ENCODE measurements at regions not wholly inside any gene's neighbourhood (a gene's known extent, or its start where the extent isn't known, plus 50 kb on each side); places are given as distances from the start of the nearest gene placed in this dataset.
A peak's percentile ranks its signal among the peaks of the same experiment; 100 is the strongest.

- H3K4me1 ChIP-seq (ENCODE audit: control insufficient read depth, insufficient read depth, low read length), result peaks cover 14% of the 10 kb centered on the region
- H3K36me3 ChIP-seq (ENCODE audit: control insufficient read depth, insufficient read depth, low read length), result no peaks in the 10 kb centered on the region
- H3K9ac ChIP-seq (ENCODE audit: low read depth, low read length), result no peak overlapping the region
- CTCF ChIA-PET, result no interaction called here
- 0 out of 4 replicates have a peak, but pooled peaks cover 0 to 3% of the 10 kb centered on the region in 2 experiments for H3K79me1 ChIP-seq (ENCODE audit: low read depth in 1 of 2, low read length in 2 of 2)
- H2BK15ac ChIP-seq (ENCODE audit: low read depth, low read length), result no peak overlapping the region; the same call in 1 of the 3 replicates
- no TSS peak for BruUV-seq (replicated peaks)
- no peak for TF ChIP-seq RCOR1 (IDR thresholded peaks at IDR 0.05; ENCODE audit: insufficient replicate concordance, low read length)
- H2AK9ac ChIP-seq (replicated peaks; ENCODE audit: low read depth, low read length, poor library complexity), result no peak overlapping the region
- H2AK5ac ChIP-seq (ENCODE audit: low read depth, low read length), result peak overlapping the region; percentile 56; the same call in 1 of the 2 replicates
- H4K8ac ChIP-seq (ENCODE audit: low read depth in 2 of 2, low read length in 2 of 2), result peak overlapping the region in 1 of 2 experiments; percentile 59; a peak in 2 of 4 replicates
- H3K56ac ChIP-seq (ENCODE audit: extremely low read depth, insufficient read depth, low read length), result no peak overlapping the region
- 0 out of 2 replicates have a peak overlapping the region, but pooled peaks have one; percentile 55 for H4K91ac ChIP-seq (ENCODE audit: insufficient read depth, low read depth, low read length)
- no peak overlapping the region; the same call in 1 of the 2 replicates for H3K23ac ChIP-seq (ENCODE audit: low read depth, low read length)
- H2BK20ac ChIP-seq (ENCODE audit: low read depth, low read length), result peak overlapping the region; percentile 86; the same call in 1 of the 2 replicates
- no peaks in the 10 kb centered on the region for H4K20me1 ChIP-seq (ENCODE audit: insufficient read depth, low read length)
- ATAC-seq (ENCODE audit: low read depth) (no peak), DNase-seq (no peak)
- POLR2A ChIA-PET (ENCODE audit: unreplicated experiment), result no interaction called here
- peak overlapping the region; percentile 81; the same call in 1 of the 2 replicates for H3K14ac ChIP-seq (replicated peaks; ENCODE audit: low read depth, low read length)
- intact Hi-C loops (cut with micrococcal nuclease) (loop anchor here (5.0 kb wide), 3 partner anchors 57 to 167 kb away; no protein-coding TSS in a partner anchor), in situ Hi-C loops (cut with MboI; ENCODE audit: low sequenced_read_pairs) (no loop called here), dilution Hi-C loops (cut with HindIII; ENCODE audit: low sequenced_read_pairs, unreplicated experiment) (no loop called here)
- H2BK5ac ChIP-seq (ENCODE audit: low read depth, low read length, poor library complexity, severe bottlenecking), result peak overlapping the region; percentile 96
- peak overlapping the region; percentile 88; the same call in 1 of the 2 replicates for H4K5ac ChIP-seq (ENCODE audit: low read depth, low read length)
- H3K4ac ChIP-seq (ENCODE audit: low read depth, low read length), result peak overlapping the region; percentile 24; the same call in 1 of the 2 replicates
- H3K27me3 ChIP-seq (ENCODE audit: control insufficient read depth, insufficient read depth, low read length), result no peaks in the 10 kb centered on the region
- H3K4me2 ChIP-seq (ENCODE audit: low read depth, low read length), result no peak overlapping the region
- peak overlapping the region; percentile 94 for H3K18ac ChIP-seq (ENCODE audit: low read depth, low read length)
- no peak overlapping the region for H3K27ac ChIP-seq (ENCODE audit: insufficient read depth, low read length)
- H2AFZ ChIP-seq (replicated peaks; ENCODE audit: low read length, poor library complexity), result no peak overlapping the region
- peaks cover 7% of the 10 kb centered on the region for H3K9me1 ChIP-seq (ENCODE audit: insufficient read depth, low read length)
- peaks cover 6% of the 10 kb centered on the region for H3K9me3 ChIP-seq (ENCODE audit: control insufficient read depth, insufficient read depth, low read length)
- H3K4me3 ChIP-seq (ENCODE audit: insufficient read depth, low read depth, low read length), result no peak overlapping the region
- peak overlapping the region; percentile 80 for H2BK120ac ChIP-seq (ENCODE audit: low read depth, low read length)
- WGBS, 2 experiments (ENCODE audit: extremely low coverage in 2 of 2, insufficient read length in 1 of 2), result no CpG with 5 or more reads among the region's 1 CpG
These were observed 155.8 kb upstream of the THUMPD2 start for GRCh38 chr2:39934851-39935250.
